HepG2 (cell line): ENCODE measurements at regions not wholly inside any gene's neighbourhood (a gene's known extent, or its start where the extent isn't known, plus 50 kb on each side); places are given as distances from the start of the nearest gene placed in this dataset.
A peak's percentile ranks its signal among the peaks of the same experiment; 100 is the strongest.

Source experiments
- CENPX ChIP-seq: sonication (generic); formaldehyde crosslinking; IDR thresholded peaks from 2 replicates; pipeline ENCODE4 v1.9.0; 2021; ENCODE audit warnings: mild to moderate bottlenecking, missing genetic modification reagents, moderate library complexity
- ELF4 ChIP-seq: sonication (generic); formaldehyde crosslinking; IDR thresholded peaks from 2 replicates; pipeline ENCODE4 v1.5.0; 2020; ENCODE audit warnings: missing genetic modification reagents, mild to moderate bottlenecking, moderate library complexity, borderline replicate concordance
- GTF3A ChIP-seq: sonication (generic); formaldehyde crosslinking; conservative IDR thresholded peaks from 2 replicates; pipeline ENCODE4 v1.4.0; 2020; ENCODE audit warnings: mild to moderate bottlenecking, missing genetic modification reagents
- IRF1 ChIP-seq: sonication (generic); formaldehyde crosslinking; IDR thresholded peaks from 2 replicates; pipeline ENCODE4 v1.4.0; 2020; ENCODE audit warnings: low read depth, mild to moderate bottlenecking, missing genetic modification reagents
- KAT8 ChIP-seq: IDR thresholded peaks from 2 replicates; pipeline ENCODE4 v1.6.1; 2016; ENCODE audit warnings: missing genetic modification reagents, missing compliant biosample characterization
- KDM5B ChIP-seq: sonication (generic); formaldehyde crosslinking; IDR thresholded peaks from 2 replicates; pipeline ENCODE4 v1.4.0; 2020; ENCODE audit warnings: missing genetic modification reagents, mild to moderate bottlenecking, borderline replicate concordance
- MAZ ChIP-seq, 2 experiments: sonication (generic) in 1 of 2; formaldehyde crosslinking in 1 of 2; IDR thresholded peaks; 2 replicates each; pipeline versions ENCODE4 v1.5.0 to v1.6.1; 2012 to 2020; ENCODE audit warnings: low read depth in 2 of 2, mild to moderate bottlenecking in 2 of 2, borderline replicate concordance in 1 of 2, improper control_type of control experiment in 1 of 2, low read length in 1 of 2, missing genetic modification reagents in 1 of 2, moderate library complexity in 1 of 2
- PCBP2 ChIP-seq: fragments of 200-400 bp; formaldehyde crosslinking; optimal IDR thresholded peaks from 2 replicates; pipeline ENCODE3; 2018; ENCODE audit warnings: low read length, low read depth; ENCODE audit not compliant: poor library complexity, severe bottlenecking
- PHF8 ChIP-seq: sonication (generic); formaldehyde crosslinking; IDR thresholded peaks from 2 replicates; pipeline ENCODE4 v1.5.0; 2020; ENCODE audit warnings: missing genetic modification reagents
- RBM22 ChIP-seq: fragments of 200-400 bp; formaldehyde crosslinking; optimal IDR thresholded peaks from 2 replicates; pipeline ENCODE3; 2017; ENCODE audit warnings: mild to moderate bottlenecking, low read length, moderate library complexity
- SNAPC5 ChIP-seq: sonication (generic); formaldehyde crosslinking; IDR thresholded peaks from 2 replicates; pipeline ENCODE4 v1.8.1; 2023; ENCODE audit warnings: mild to moderate bottlenecking, missing genetic modification reagents, borderline replicate concordance
- SP2 ChIP-seq: sonication (generic); formaldehyde crosslinking; IDR thresholded peaks from 2 replicates; pipeline ENCODE4 v1.5.1; 2020; ENCODE audit warnings: mild to moderate bottlenecking, missing genetic modification reagents
- TEAD2 ChIP-seq: sonication (generic); formaldehyde crosslinking; IDR thresholded peaks from 2 replicates; pipeline ENCODE4 v1.9.0; 2021; ENCODE audit warnings: missing genetic modification reagents
- THYN1 ChIP-seq: sonication (generic); formaldehyde crosslinking; IDR thresholded peaks from 2 replicates; pipeline ENCODE4 v1.8.1; 2023; ENCODE audit warnings: low read depth, mild to moderate bottlenecking, moderate library complexity, missing genetic modification reagents, borderline replicate concordance
- USF2 ChIP-seq, 2 experiments: sonication (generic) in 1 of 2; formaldehyde crosslinking in 1 of 2; IDR thresholded peaks; 2 replicates each; pipeline versions ENCODE4 v1.5.1 to v1.6.1; 2011 to 2020; ENCODE audit warnings: borderline replicate concordance in 1 of 2, low read depth in 1 of 2, low read length in 1 of 2, mild to moderate bottlenecking in 1 of 2, missing genetic modification reagents in 1 of 2, moderate library complexity in 1 of 2
- ZFAT ChIP-seq: sonication (generic); formaldehyde crosslinking; conservative IDR thresholded peaks from 2 replicates; pipeline ENCODE4 v1.8.1; 2023; ENCODE audit warnings: missing genetic modification reagents, inconsistent platforms
- ZNF205 ChIP-seq: IDR thresholded peaks from 2 replicates; pipeline ENCODE4 v1.6.1; 2018; ENCODE audit warnings: missing biosample characterization, missing genetic modification reagents
- ZNF550 ChIP-seq: sonication (generic); formaldehyde crosslinking; IDR thresholded peaks from 2 replicates; pipeline ENCODE4 v1.4.0; 2020; ENCODE audit warnings: mild to moderate bottlenecking, missing genetic modification reagents, borderline replicate concordance
- ZNF772 ChIP-seq: sonication (generic); formaldehyde crosslinking; IDR thresholded peaks from 2 replicates; pipeline ENCODE4 v1.5.0; 2020; ENCODE audit warnings: mild to moderate bottlenecking, missing genetic modification reagents
- ZNF788 ChIP-seq: sonication (generic); formaldehyde crosslinking; IDR thresholded peaks from 2 replicates; pipeline ENCODE4 v1.5.0; 2020; ENCODE audit warnings: mild to moderate bottlenecking, missing genetic modification reagents, borderline replicate concordance
- ZNF891 ChIP-seq: sonication (generic); formaldehyde crosslinking; IDR thresholded peaks from 2 replicates; pipeline ENCODE4 v1.5.0; 2020; ENCODE audit warnings: mild to moderate bottlenecking, missing genetic modification reagents

GRCh38 chr4:3880615-3881120 is 114.5 kb downstream of the ADRA2C start (continued):
- TF ChIP-seq USF2 (IDR thresholded peaks at IDR 0.05; ENCODE audit: low read depth, low read length) (no peak), USF2 (CRISPR knock-in tag; IDR thresholded peaks at IDR 0.05; ENCODE audit: borderline replicate concordance) (no peak), ZNF205 (CRISPR knock-in tag) (no peak), KAT8 (no peak), ZNF772 (CRISPR knock-in tag) (no peak), ZNF788 (CRISPR knock-in tag) (no peak; the same call in 1 of the 2 replicates), TEAD2 (CRISPR knock-in tag) (no peak), THYN1 (CRISPR knock-in tag) (no peak), KDM5B (CRISPR knock-in tag) (no peak), SNAPC5 (no peak), ELF4 (CRISPR knock-in tag) (no peak), ZNF891 (CRISPR knock-in tag) (no peak), MAZ (IDR thresholded peaks at IDR 0.05; ENCODE audit: borderline replicate concordance, low read depth, low read length) (peak; percentile 36; the same call in 1 of the 2 replicates), MAZ (CRISPR knock-in tag; IDR thresholded peaks at IDR 0.05; ENCODE audit: low read depth) (no peak), ZNF550 (no peak), CENPX (CRISPR knock-in tag) (no peak), IRF1 (CRISPR knock-in tag) (no peak), PHF8 (CRISPR knock-in tag) (no peak), RBM22 (no peak), PCBP2 (peak; percentile 86), SP2 (CRISPR knock-in tag) (no peak), GTF3A (CRISPR knock-in tag) (no peak), ZFAT (no peak)
